Ovary (tissue), 7 donors: ENCODE measurements at regions not wholly inside any gene's neighbourhood (a gene's known extent, or its start where the extent isn't known, plus 50 kb on each side); places are given as distances from the start of the nearest gene placed in this dataset.

Experiments used
- DNase-seq, 5 donors: peaks; one replicate each; pipeline ENCODE4 v3.0.0-alpha.2; 2019 to 2020
- H3K27ac ChIP-seq, 2 donors: fragments of 200-600 bp; one replicate each; pipeline versions ENCODE4 v1.5.1 to v1.8.0; 2019 to 2022
- H3K27me3 ChIP-seq: fragments of 200-600 bp; one replicate; pipeline ENCODE4 v1.8.0; 2022
- H3K36me3 ChIP-seq: fragments of 200-600 bp; sonication (generic); one replicate; pipeline ENCODE4 v1.5.1; 2019
- H3K4me1 ChIP-seq: one replicate; pipeline ENCODE4 v1.8.1; 2013; ENCODE audit warnings: mild to moderate bottlenecking, moderate library complexity; ENCODE audit not compliant: insufficient read depth
- H3K4me3 ChIP-seq: fragments of 200-600 bp; sonication (generic); one replicate; pipeline ENCODE4 v1.5.1; 2017
- H3K9me3 ChIP-seq, 2 donors: fragments of 200-600 bp in 1 of 2; sonication (generic) in 1 of 2; one replicate each; pipeline versions ENCODE4 v1.5.1 to v1.8.1; 2013 to 2019; ENCODE audit warnings: mild to moderate bottlenecking in 1 of 2, moderate library complexity in 1 of 2
- CTCF ChIP-seq, 3 donors: fragments of 450-650 bp in 2 of 3; fragments of 200-600 bp in 1 of 3; IDR thresholded peaks; one replicate each; pipeline versions ENCODE4 v1.5.1 to v1.8.0; 2016 to 2022; ENCODE audit warnings: antibody characterized with exemption in 3 of 3, mild to moderate bottlenecking in 1 of 3
- EP300 ChIP-seq: sonication (generic); formaldehyde crosslinking; IDR thresholded peaks from one replicate; pipeline ENCODE4 v1.6.1; 2017; ENCODE audit warnings: antibody characterized with exemption
- POLR2A ChIP-seq: fragments of 450-650 bp; IDR thresholded peaks from one replicate; pipeline ENCODE4 v1.6.1; 2017; ENCODE audit warnings: antibody characterized with exemption, mild to moderate bottlenecking, moderate library complexity
- WGBS, 3 donors: extraction: QIAGEN DNeasy Blood & Tissue Kit in 1 of 3; methylation state at CpG; one replicate each; pipeline versions ENCODE4 v1.1.5 to v1.1.7; 2013 to 2017; 5-methylcytosine and 5-hydroxymethylcytosine counted together
- intact Hi-C, 4 donors: fragments of 100-400 bp; cut with DNase I; formaldehyde crosslinking; loops; one replicate each; pipeline versions ENCODE4 v1.11.0 to v1.15.1; 2022 to 2023
- donor health status: DM: no; HTN: no; CAD: no; lungs with moderate emphysema.
- donor health status: DM: no; HTN: no; CAD: no.
- donor health status: Bipolar disorder and iron deficiency.
- donor health status: DM: no; HTN: no; CAD: no.
- donor health status: DM: yes; HTN: yes; CAD: no.

DNA sequence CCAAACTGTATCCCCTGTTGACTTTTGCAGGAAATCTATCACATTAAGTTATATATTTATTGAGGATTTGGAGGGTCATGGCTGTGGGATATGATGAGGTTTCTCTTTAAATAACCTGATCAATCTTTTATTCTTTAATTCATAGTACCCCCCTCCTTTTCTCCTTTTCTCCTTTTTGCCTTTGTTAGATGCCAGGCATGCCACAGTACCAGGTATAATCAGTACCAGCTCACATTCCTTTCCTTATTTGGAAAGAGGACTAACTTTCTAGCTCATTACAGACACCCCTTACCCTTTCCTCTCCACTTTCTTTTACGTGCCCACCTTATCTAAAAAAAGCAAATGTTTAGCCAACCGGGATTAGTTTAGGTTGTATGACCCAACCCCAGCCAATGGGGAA is 326.4 kb upstream of the NAALADL2 start:
- TF ChIP-seq EP300: no peak
- no peak for TF ChIP-seq POLR2A
- no peak for TF ChIP-seq CTCF (IDR thresholded peaks at IDR 0.05)
- WGBS, 3 donors: 89 to 92% (median 90%) methylated on average over 2 of the region's 2 CpGs

GRCh38 chr3:174533286-174533685 is 325.8 kb upstream of the NAALADL2 start:
- DNase-seq: no peak
- no peaks in the 10 kb centered on the region for H3K4me1 ChIP-seq
- H3K27me3 ChIP-seq: no peaks in the 10 kb centered on the region
- H3K36me3 ChIP-seq: no peaks in the 10 kb centered on the region
- intact Hi-C loops: no loop called here
- no peak for TF ChIP-seq POLR2A
- TF ChIP-seq EP300: no peak
- no peak for TF ChIP-seq CTCF (IDR thresholded peaks at IDR 0.05)
- no peak overlapping the region for H3K4me3 ChIP-seq
- no peaks in the 10 kb centered on the region for H3K9me3 ChIP-seq
- no peak overlapping the region for H3K27ac ChIP-seq
- 92 to 96% (median 95%) methylated on average over 2 of the region's 2 CpGs for WGBS, 3 donors

More for the DNA sequence above, 326.4 kb upstream of the NAALADL2 start:
- Histone ChIP-seq H3K27ac (no peak overlapping the region), H3K27me3 (no peaks in the 10 kb centered on the region), H3K9me3 (no peaks in the 10 kb centered on the region), H3K4me3 (no peak overlapping the region), H3K36me3 (no peaks in the 10 kb centered on the region), H3K4me1 (no peaks in the 10 kb centered on the region)
- no peak for DNase-seq
- intact Hi-C loops: no loop called here

DNA sequence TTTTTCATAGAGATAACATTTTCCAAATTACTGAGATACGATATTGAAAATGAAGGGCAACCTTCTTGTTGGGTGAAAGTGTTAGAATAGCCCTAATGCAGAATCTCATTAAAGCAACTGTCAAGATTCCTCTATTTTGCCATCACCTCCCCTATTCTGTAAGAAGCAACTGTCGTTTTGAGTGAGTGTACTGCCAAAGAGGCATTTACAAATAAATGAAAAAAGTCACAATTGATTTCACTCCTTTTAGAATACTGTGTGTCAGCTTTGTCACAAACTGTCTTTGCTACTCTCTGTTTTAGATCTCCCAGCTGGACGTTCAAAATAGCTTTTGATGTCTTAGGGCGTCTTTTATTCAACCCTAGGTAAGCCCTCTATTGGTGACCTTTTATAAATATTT is 322.8 kb upstream of the NAALADL2 start:
- Histone ChIP-seq H3K4me1 (no peaks in the 10 kb centered on the region), H3K36me3 (no peaks in the 10 kb centered on the region), H3K27me3 (no peaks in the 10 kb centered on the region), H3K9me3 (no peaks in the 10 kb centered on the region), H3K4me3 (no peak overlapping the region), H3K27ac (no peak overlapping the region)
- TF ChIP-seq CTCF (IDR thresholded peaks at IDR 0.05) (no peak), POLR2A (no peak), EP300 (no peak)
- DNase-seq: no peak
- intact Hi-C loops: no loop called here
- 82 to 87% (median 82%) methylated on average over 4 of the region's 4 CpGs for WGBS, 3 donors

DNA sequence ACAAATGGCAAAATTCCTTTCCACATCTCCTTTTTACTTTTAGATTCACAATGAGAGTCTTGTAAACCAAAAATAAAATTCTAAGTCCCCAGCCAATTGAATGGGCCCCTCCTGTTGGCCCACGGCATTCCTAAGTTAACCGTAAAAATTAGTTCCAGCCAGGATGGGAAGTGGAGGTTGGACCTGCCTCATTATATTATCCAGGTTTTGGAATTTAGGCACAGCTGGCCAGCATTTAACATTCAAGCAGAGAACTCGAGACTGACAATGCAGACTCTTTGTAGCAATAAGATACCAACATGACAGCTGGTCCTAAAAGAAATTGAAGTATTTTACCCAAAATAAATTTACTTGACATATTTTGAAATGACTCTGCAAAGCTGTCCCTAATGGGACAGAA is 321.0 kb upstream of the NAALADL2 start:
- no peaks in the 10 kb centered on the region for H3K27me3 ChIP-seq
- TF ChIP-seq POLR2A (no peak), CTCF (IDR thresholded peaks at IDR 0.05) (no peak), EP300 (no peak)
- 86 to 92% (median 92%) methylated on average over 3 of the region's 3 CpGs for WGBS, 3 donors
- no peaks in the 10 kb centered on the region for H3K4me1 ChIP-seq
- intact Hi-C loops: no loop called here
- DNase-seq: no peak
- H3K4me3 ChIP-seq: no peak overlapping the region
- no peak overlapping the region for H3K27ac ChIP-seq
- H3K36me3 ChIP-seq: no peaks in the 10 kb centered on the region
- H3K9me3 ChIP-seq: no peaks in the 10 kb centered on the region
